ENCODE measurements at regions not wholly inside any gene's neighbourhood (a gene's known extent, or its start where the extent isn't known, plus 50 kb on each side); places are given as distances from the start of the nearest gene placed in this dataset.

GRCh38 chr2:60365556-60365955 lies 187.9 kb downstream of the BCL11A start:
- DNase-seq (no peak), FAIRE-seq (no peak)
- no peak overlapping the region for H3K27ac ChIP-seq (ENCODE audit: low read depth in 1 of 3, low read length in 2 of 3)
- WGBS, 3 donors, result 77 to 83% (median 79%) methylated on average over 5 of the region's 5 CpGs
- no peaks in the 10 kb centered on the region for H3K27me3 ChIP-seq (ENCODE audit: control insufficient read depth in 3 of 3, insufficient read depth in 3 of 3, low read length in 3 of 3)
- no peak overlapping the region for H3K4me3 ChIP-seq (ENCODE audit: low read depth in 1 of 3, low read length in 3 of 3)
- no peaks in the 10 kb centered on the region for H3K36me3 ChIP-seq (ENCODE audit: control insufficient read depth in 3 of 3, insufficient read depth in 2 of 3, low read depth in 1 of 3, low read length in 3 of 3)
- no peaks in the 10 kb centered on the region for H3K9me3 ChIP-seq (ENCODE audit: control insufficient read depth in 2 of 2, insufficient read depth in 1 of 2, low read depth in 1 of 2, low read length in 1 of 2)
- no peaks in the 10 kb centered on the region for H3K4me1 ChIP-seq (ENCODE audit: control insufficient read depth in 3 of 3, insufficient read depth in 2 of 3, low read depth in 1 of 3, low read length in 2 of 3)

GRCh38 chr2:60364491-60364890 lies 189.0 kb downstream of the BCL11A start:
- FAIRE-seq, result no peak
- WGBS, 3 donors, result 69 to 90% (median 89%) methylated on average over 9 of the region's 9 CpGs

GRCh38 chr2:60361498-60361897 lies 192.0 kb downstream of the BCL11A start:
- 76 to 92% (median 85%) methylated on average over 1 of the region's 1 CpG for WGBS, 3 donors

More at GRCh38 chr2:60364491-60364890, 189.0 kb downstream of the BCL11A start:
- DNase-seq, result no peak
- Histone ChIP-seq H3K4me3 (ENCODE audit: low read depth in 1 of 3, low read length in 3 of 3) (no peak overlapping the region), H3K9me3 (ENCODE audit: control insufficient read depth in 2 of 2, insufficient read depth in 1 of 2, low read depth in 1 of 2, low read length in 1 of 2) (no peaks in the 10 kb centered on the region), H3K4me1 (ENCODE audit: control insufficient read depth in 3 of 3, insufficient read depth in 2 of 3, low read depth in 1 of 3, low read length in 2 of 3) (no peaks in the 10 kb centered on the region), H3K27ac (ENCODE audit: low read depth in 1 of 3, low read length in 2 of 3) (no peak overlapping the region), H3K36me3 (ENCODE audit: control insufficient read depth in 3 of 3, insufficient read depth in 2 of 3, low read depth in 1 of 3, low read length in 3 of 3) (no peaks in the 10 kb centered on the region), H3K27me3 (ENCODE audit: control insufficient read depth in 3 of 3, insufficient read depth in 3 of 3, low read length in 3 of 3) (peaks cover 0 to 2% (median 0%) of the 10 kb centered on the region in 3 donors)

GRCh38 chr2:60359569-60359968 lies 193.9 kb downstream of the BCL11A start:
- DNase-seq (no peak), FAIRE-seq (no peak)
- peaks cover 0 to 2% (median 0%) of the 10 kb centered on the region in 3 donors for H3K27me3 ChIP-seq (ENCODE audit: control insufficient read depth in 3 of 3, insufficient read depth in 3 of 3, low read length in 3 of 3)
- WGBS, 3 donors, result 65 to 78% (median 65%) methylated on average over 5 of the region's 5 CpGs
- H3K4me3 ChIP-seq (ENCODE audit: low read depth in 1 of 3, low read length in 3 of 3), result no peak overlapping the region
- H3K36me3 ChIP-seq (ENCODE audit: control insufficient read depth in 3 of 3, insufficient read depth in 2 of 3, low read depth in 1 of 3, low read length in 3 of 3), result no peaks in the 10 kb centered on the region
- no peaks in the 10 kb centered on the region for H3K9me3 ChIP-seq (ENCODE audit: control insufficient read depth in 2 of 2, insufficient read depth in 1 of 2, low read depth in 1 of 2, low read length in 1 of 2)
- H3K4me1 ChIP-seq (ENCODE audit: control insufficient read depth in 3 of 3, insufficient read depth in 2 of 3, low read depth in 1 of 3, low read length in 2 of 3), result no peaks in the 10 kb centered on the region
- H3K27ac ChIP-seq (ENCODE audit: low read depth in 1 of 3, low read length in 2 of 3), result no peak overlapping the region

More at GRCh38 chr2:60361498-60361897, 192.0 kb downstream of the BCL11A start:
- no peaks in the 10 kb centered on the region for H3K36me3 ChIP-seq (ENCODE audit: control insufficient read depth in 3 of 3, insufficient read depth in 2 of 3, low read depth in 1 of 3, low read length in 3 of 3)
- DNase-seq (no peak), FAIRE-seq (no peak)
- H3K4me3 ChIP-seq (ENCODE audit: low read depth in 1 of 3, low read length in 3 of 3), result no peak overlapping the region
- H3K9me3 ChIP-seq (ENCODE audit: control insufficient read depth in 2 of 2, insufficient read depth in 1 of 2, low read depth in 1 of 2, low read length in 1 of 2), result no peaks in the 10 kb centered on the region
- no peak overlapping the region for H3K27ac ChIP-seq (ENCODE audit: low read depth in 1 of 3, low read length in 2 of 3)
- peaks cover 0 to 2% (median 0%) of the 10 kb centered on the region in 3 donors for H3K27me3 ChIP-seq (ENCODE audit: control insufficient read depth in 3 of 3, insufficient read depth in 3 of 3, low read length in 3 of 3)
- H3K4me1 ChIP-seq (ENCODE audit: control insufficient read depth in 3 of 3, insufficient read depth in 2 of 3, low read depth in 1 of 3, low read length in 2 of 3), result no peaks in the 10 kb centered on the region

GRCh38 chr2:60358476-60358875 lies 195.0 kb downstream of the BCL11A start:
- H3K4me3 ChIP-seq (ENCODE audit: low read depth in 1 of 3, low read length in 3 of 3), result no peak overlapping the region
- peaks cover 0 to 2% (median 0%) of the 10 kb centered on the region in 3 donors for H3K27me3 ChIP-seq (ENCODE audit: control insufficient read depth in 3 of 3, insufficient read depth in 3 of 3, low read length in 3 of 3)
- H3K36me3 ChIP-seq (ENCODE audit: control insufficient read depth in 3 of 3, insufficient read depth in 2 of 3, low read depth in 1 of 3, low read length in 3 of 3), result no peaks in the 10 kb centered on the region
- DNase-seq (no peak), FAIRE-seq (no peak)
- no peaks in the 10 kb centered on the region for H3K9me3 ChIP-seq (ENCODE audit: control insufficient read depth in 2 of 2, insufficient read depth in 1 of 2, low read depth in 1 of 2, low read length in 1 of 2)
- 84 to 94% (median 90%) methylated on average over 4 of the region's 4 CpGs for WGBS, 3 donors
- H3K27ac ChIP-seq (ENCODE audit: low read depth in 1 of 3, low read length in 2 of 3), result no peak overlapping the region
- no peaks in the 10 kb centered on the region for H3K4me1 ChIP-seq (ENCODE audit: control insufficient read depth in 3 of 3, insufficient read depth in 2 of 3, low read depth in 1 of 3, low read length in 2 of 3)

GRCh38 chr2:60357996-60358395 lies 195.5 kb downstream of the BCL11A start:
- peaks cover 0 to 2% (median 0%) of the 10 kb centered on the region in 3 donors for H3K27me3 ChIP-seq (ENCODE audit: control insufficient read depth in 3 of 3, insufficient read depth in 3 of 3, low read length in 3 of 3)
- no peaks in the 10 kb centered on the region for H3K4me1 ChIP-seq (ENCODE audit: control insufficient read depth in 3 of 3, insufficient read depth in 2 of 3, low read depth in 1 of 3, low read length in 2 of 3)
- H3K36me3 ChIP-seq (ENCODE audit: control insufficient read depth in 3 of 3, insufficient read depth in 2 of 3, low read depth in 1 of 3, low read length in 3 of 3), result no peaks in the 10 kb centered on the region
- no peak overlapping the region for H3K27ac ChIP-seq (ENCODE audit: low read depth in 1 of 3, low read length in 2 of 3)
- no peak overlapping the region for H3K4me3 ChIP-seq (ENCODE audit: low read depth in 1 of 3, low read length in 3 of 3)
- WGBS, 3 donors, result 67 to 91% (median 91%) methylated on average over 6 of the region's 6 CpGs
- H3K9me3 ChIP-seq (ENCODE audit: control insufficient read depth in 2 of 2, insufficient read depth in 1 of 2, low read depth in 1 of 2, low read length in 1 of 2), result no peaks in the 10 kb centered on the region
- FAIRE-seq, result no peak
- no peak for DNase-seq

- Histone ChIP-seq H3K9me3 (ENCODE audit: control insufficient read depth in 2 of 2, insufficient read depth in 1 of 2, low read depth in 1 of 2, low read length in 1 of 2) (no peaks in the 10 kb centered on the region), H3K27me3 (ENCODE audit: control insufficient read depth in 3 of 3, insufficient read depth in 3 of 3, low read length in 3 of 3) (peaks cover 0 to 2% (median 0%) of the 10 kb centered on the region in 3 donors), H3K4me3 (ENCODE audit: low read depth in 1 of 3, low read length in 3 of 3) (no peak overlapping the region), H3K4me1 (ENCODE audit: control insufficient read depth in 3 of 3, insufficient read depth in 2 of 3, low read depth in 1 of 3, low read length in 2 of 3) (no peaks in the 10 kb centered on the region), H3K36me3 (ENCODE audit: control insufficient read depth in 3 of 3, insufficient read depth in 2 of 3, low read depth in 1 of 3, low read length in 3 of 3) (no peaks in the 10 kb centered on the region), H3K27ac (ENCODE audit: low read depth in 1 of 3, low read length in 2 of 3) (no peak overlapping the region)
- no peak for FAIRE-seq
- 80 to 92% (median 90%) methylated on average over 5 of the region's 5 CpGs for WGBS, 3 donors
- no peak for DNase-seq
Measured at GRCh38 chr2:60356346-60356745, 197.1 kb downstream of the BCL11A start.

- 61 to 75% (median 62%) methylated on average over 4 of the region's 4 CpGs for WGBS, 3 donors
- no peak overlapping the region for H3K27ac ChIP-seq (ENCODE audit: low read depth in 1 of 3, low read length in 2 of 3)
- H3K4me3 ChIP-seq (ENCODE audit: low read depth in 1 of 3, low read length in 3 of 3), result no peak overlapping the region
Measured at GRCh38 chr2:60355849-60356261, 197.6 kb downstream of the BCL11A start.

GRCh38 chr2:60354713-60355112 lies 198.7 kb downstream of the BCL11A start:
- no peaks in the 10 kb centered on the region for H3K27me3 ChIP-seq (ENCODE audit: control insufficient read depth in 3 of 3, insufficient read depth in 3 of 3, low read length in 3 of 3)
- DNase-seq (no peak), FAIRE-seq (no peak)
- no peaks in the 10 kb centered on the region for H3K36me3 ChIP-seq (ENCODE audit: control insufficient read depth in 3 of 3, insufficient read depth in 2 of 3, low read depth in 1 of 3, low read length in 3 of 3)
- H3K9me3 ChIP-seq (ENCODE audit: control insufficient read depth in 2 of 2, insufficient read depth in 1 of 2, low read depth in 1 of 2, low read length in 1 of 2), result no peaks in the 10 kb centered on the region
- no peak overlapping the region for H3K4me3 ChIP-seq (ENCODE audit: low read depth in 1 of 3, low read length in 3 of 3)
- WGBS, 3 donors, result 32 to 89% (median 48%) methylated on average over 1 of the region's 1 CpG
- no peaks in the 10 kb centered on the region for H3K4me1 ChIP-seq (ENCODE audit: control insufficient read depth in 3 of 3, insufficient read depth in 2 of 3, low read depth in 1 of 3, low read length in 2 of 3)
- no peak overlapping the region for H3K27ac ChIP-seq (ENCODE audit: low read depth in 1 of 3, low read length in 2 of 3)

More at GRCh38 chr2:60355849-60356261, 197.6 kb downstream of the BCL11A start:
- DNase-seq (no peak), FAIRE-seq (no peak)
- peaks cover 0 to 2% (median 0%) of the 10 kb centered on the region in 3 donors for H3K27me3 ChIP-seq (ENCODE audit: control insufficient read depth in 3 of 3, insufficient read depth in 3 of 3, low read length in 3 of 3)
- H3K9me3 ChIP-seq (ENCODE audit: control insufficient read depth in 2 of 2, insufficient read depth in 1 of 2, low read depth in 1 of 2, low read length in 1 of 2), result no peaks in the 10 kb centered on the region
- no peaks in the 10 kb centered on the region for H3K4me1 ChIP-seq (ENCODE audit: control insufficient read depth in 3 of 3, insufficient read depth in 2 of 3, low read depth in 1 of 3, low read length in 2 of 3)
- H3K36me3 ChIP-seq (ENCODE audit: control insufficient read depth in 3 of 3, insufficient read depth in 2 of 3, low read depth in 1 of 3, low read length in 3 of 3), result no peaks in the 10 kb centered on the region

All from small intestine (tissue), 7 donors.